ENCODE measurements at regions not wholly inside any gene's neighbourhood (a gene's known extent, or its start where the extent isn't known, plus 50 kb on each side); places are given as distances from the start of the nearest gene placed in this dataset.
A peak's percentile ranks its signal among the peaks of the same experiment; 100 is the strongest.

DNA sequence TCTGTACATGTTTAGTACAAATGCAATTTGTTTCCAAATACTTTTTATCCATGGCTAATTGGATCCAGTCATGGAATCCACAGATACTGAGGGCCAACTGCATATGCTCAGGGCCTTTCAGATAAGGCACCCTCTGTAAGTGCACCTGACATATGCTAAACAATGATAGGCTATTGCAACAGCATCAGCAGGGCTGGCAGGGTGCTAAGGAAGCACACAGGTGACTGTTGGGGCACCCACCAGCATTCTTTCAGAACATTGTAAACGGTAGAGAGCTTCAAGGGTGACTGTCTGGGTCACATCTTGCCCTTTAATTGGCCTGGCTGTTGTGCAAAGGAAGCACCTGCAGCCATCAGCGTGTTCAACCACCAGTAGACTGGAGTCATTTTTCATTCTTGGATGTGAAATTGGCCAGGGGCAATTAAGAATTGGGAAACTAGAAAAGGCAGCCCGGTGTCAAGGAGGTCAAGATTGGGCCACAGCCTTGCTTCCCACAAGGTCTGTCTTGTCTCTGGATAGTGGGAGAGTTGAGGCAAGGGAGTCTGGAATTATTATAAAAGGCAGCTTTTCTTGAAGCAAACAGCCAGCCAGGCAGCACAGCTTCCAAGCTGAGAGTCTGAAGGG is 129.3 kb upstream of the RAI14 start:
- DNase-seq (ENCODE audit: low spot score): no peak
- Histone ChIP-seq H3K9me2 (ENCODE audit: insufficient read depth) (no peaks in the 10 kb centered on the region), H3K36me3 (ENCODE audit: insufficient read depth) (no peaks in the 10 kb centered on the region), H3K27me3 (ENCODE audit: insufficient read depth) (no peaks in the 10 kb centered on the region), H3F3A (replicated peaks; ENCODE audit: low read depth) (peaks cover 3% of the 10 kb centered on the region; the same call in 1 of the 2 replicates), H3K4me2 (no peak overlapping the region), H2AFZ (no peak overlapping the region), H3K79me2 (replicated peaks; ENCODE audit: insufficient read depth) (no peaks in the 10 kb centered on the region), H3K4me3 (no peak overlapping the region), H3K4me1 (ENCODE audit: insufficient read depth) (peaks cover 12% of the 10 kb centered on the region), H3K27ac (ENCODE audit: low read depth) (no peak overlapping the region), H4K20me1 (replicated peaks; ENCODE audit: insufficient read depth) (no peaks in the 10 kb centered on the region)
- Mint-ChIP-seq H3K9me3 (no peaks in the 10 kb centered on the region), H3K4me1 (peaks cover 26% of the 10 kb centered on the region), H3K27me3 (ENCODE audit: insufficient read depth, low read depth, poor library complexity) (peaks cover 6% of the 10 kb centered on the region), H3K36me3 (ENCODE audit: low read depth) (no peaks in the 10 kb centered on the region), H3K27ac (no peak overlapping the region), H3K4me3 (no peak overlapping the region)
- TF ChIP-seq STAT1 (IDR thresholded peaks at IDR 0.05; ENCODE audit: unreplicated experiment) (no peak), POLR2AphosphoS5 (IDR thresholded peaks at IDR 0.05; ENCODE audit: low read depth) (no peak)
- ATAC-seq: no peak

DNA sequence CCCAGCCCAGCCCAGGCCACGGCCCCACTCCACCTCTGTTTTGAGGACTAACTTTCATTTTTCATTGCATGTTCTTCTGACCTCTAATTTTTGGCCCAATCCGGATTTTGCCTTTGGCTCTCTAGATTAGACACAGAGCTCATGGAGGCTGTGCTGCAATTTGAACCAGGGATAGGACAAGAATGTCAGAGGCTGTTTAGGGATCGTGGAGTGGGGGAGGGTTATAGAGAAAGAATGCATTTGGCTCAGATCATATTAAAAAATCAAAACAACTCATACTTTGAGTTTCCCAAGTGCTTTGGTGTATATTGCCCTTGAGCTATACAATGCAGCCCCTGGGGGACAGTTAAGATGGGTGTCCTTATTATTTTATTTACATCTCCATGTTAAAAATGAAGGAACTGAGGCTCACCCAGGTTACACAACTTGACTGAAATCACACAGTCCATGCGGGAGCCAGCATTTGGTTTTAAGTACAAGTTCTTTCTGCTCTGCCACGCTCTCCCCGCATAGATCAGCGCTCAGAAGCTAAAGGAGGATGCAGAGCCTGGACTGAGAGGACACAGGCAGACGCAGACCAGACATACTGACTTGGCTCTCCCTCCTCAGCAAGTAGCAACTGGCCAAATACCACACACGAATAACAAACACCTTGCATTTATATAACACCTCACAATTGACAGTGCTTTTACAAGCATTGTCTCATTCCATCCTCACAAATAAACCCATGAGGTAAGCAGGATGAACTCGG is 126.4 kb upstream of the RAI14 start:
- Histone ChIP-seq H4K20me1 (replicated peaks; ENCODE audit: insufficient read depth) (no peaks in the 10 kb centered on the region), H3K4me3 (no peak overlapping the region), H3K9me2 (ENCODE audit: insufficient read depth) (no peaks in the 10 kb centered on the region), H3K27ac (ENCODE audit: low read depth) (0 out of 2 replicates have a peak overlapping the region, but pooled peaks have one; percentile 32), H3K4me2 (peak overlapping the region; percentile 48; the same call in 1 of the 2 replicates), H3K4me1 (ENCODE audit: insufficient read depth) (peaks cover 5% of the 10 kb centered on the region), H3K79me2 (replicated peaks; ENCODE audit: insufficient read depth) (no peaks in the 10 kb centered on the region), H3K27me3 (ENCODE audit: insufficient read depth) (no peaks in the 10 kb centered on the region), H3K36me3 (ENCODE audit: insufficient read depth) (no peaks in the 10 kb centered on the region), H3F3A (replicated peaks; ENCODE audit: low read depth) (no peaks in the 10 kb centered on the region), H2AFZ (peak overlapping the region; percentile 93)
- no peak for DNase-seq (ENCODE audit: low spot score)
- H3K4me3 Mint-ChIP-seq: no peak overlapping the region
- ATAC-seq: no peak; the same call in 2 of the 3 replicates
- H3K4me1 Mint-ChIP-seq: peaks cover 7% of the 10 kb centered on the region
- TF ChIP-seq NANOG (IDR thresholded peaks at IDR 0.05; ENCODE audit: borderline replicate concordance) (no peak), POLR2AphosphoS5 (IDR thresholded peaks at IDR 0.05; ENCODE audit: low read depth) (no peak), ZNF331 (CRISPR knock-in tag; IDR thresholded peaks at IDR 0.05; ENCODE audit: low read depth) (no peak), ZNF114 (CRISPR knock-in tag; IDR thresholded peaks at IDR 0.05) (no peak), STAT1 (IDR thresholded peaks at IDR 0.05; ENCODE audit: unreplicated experiment) (no peak)
- TF ChIP-seq, protein P1, sequence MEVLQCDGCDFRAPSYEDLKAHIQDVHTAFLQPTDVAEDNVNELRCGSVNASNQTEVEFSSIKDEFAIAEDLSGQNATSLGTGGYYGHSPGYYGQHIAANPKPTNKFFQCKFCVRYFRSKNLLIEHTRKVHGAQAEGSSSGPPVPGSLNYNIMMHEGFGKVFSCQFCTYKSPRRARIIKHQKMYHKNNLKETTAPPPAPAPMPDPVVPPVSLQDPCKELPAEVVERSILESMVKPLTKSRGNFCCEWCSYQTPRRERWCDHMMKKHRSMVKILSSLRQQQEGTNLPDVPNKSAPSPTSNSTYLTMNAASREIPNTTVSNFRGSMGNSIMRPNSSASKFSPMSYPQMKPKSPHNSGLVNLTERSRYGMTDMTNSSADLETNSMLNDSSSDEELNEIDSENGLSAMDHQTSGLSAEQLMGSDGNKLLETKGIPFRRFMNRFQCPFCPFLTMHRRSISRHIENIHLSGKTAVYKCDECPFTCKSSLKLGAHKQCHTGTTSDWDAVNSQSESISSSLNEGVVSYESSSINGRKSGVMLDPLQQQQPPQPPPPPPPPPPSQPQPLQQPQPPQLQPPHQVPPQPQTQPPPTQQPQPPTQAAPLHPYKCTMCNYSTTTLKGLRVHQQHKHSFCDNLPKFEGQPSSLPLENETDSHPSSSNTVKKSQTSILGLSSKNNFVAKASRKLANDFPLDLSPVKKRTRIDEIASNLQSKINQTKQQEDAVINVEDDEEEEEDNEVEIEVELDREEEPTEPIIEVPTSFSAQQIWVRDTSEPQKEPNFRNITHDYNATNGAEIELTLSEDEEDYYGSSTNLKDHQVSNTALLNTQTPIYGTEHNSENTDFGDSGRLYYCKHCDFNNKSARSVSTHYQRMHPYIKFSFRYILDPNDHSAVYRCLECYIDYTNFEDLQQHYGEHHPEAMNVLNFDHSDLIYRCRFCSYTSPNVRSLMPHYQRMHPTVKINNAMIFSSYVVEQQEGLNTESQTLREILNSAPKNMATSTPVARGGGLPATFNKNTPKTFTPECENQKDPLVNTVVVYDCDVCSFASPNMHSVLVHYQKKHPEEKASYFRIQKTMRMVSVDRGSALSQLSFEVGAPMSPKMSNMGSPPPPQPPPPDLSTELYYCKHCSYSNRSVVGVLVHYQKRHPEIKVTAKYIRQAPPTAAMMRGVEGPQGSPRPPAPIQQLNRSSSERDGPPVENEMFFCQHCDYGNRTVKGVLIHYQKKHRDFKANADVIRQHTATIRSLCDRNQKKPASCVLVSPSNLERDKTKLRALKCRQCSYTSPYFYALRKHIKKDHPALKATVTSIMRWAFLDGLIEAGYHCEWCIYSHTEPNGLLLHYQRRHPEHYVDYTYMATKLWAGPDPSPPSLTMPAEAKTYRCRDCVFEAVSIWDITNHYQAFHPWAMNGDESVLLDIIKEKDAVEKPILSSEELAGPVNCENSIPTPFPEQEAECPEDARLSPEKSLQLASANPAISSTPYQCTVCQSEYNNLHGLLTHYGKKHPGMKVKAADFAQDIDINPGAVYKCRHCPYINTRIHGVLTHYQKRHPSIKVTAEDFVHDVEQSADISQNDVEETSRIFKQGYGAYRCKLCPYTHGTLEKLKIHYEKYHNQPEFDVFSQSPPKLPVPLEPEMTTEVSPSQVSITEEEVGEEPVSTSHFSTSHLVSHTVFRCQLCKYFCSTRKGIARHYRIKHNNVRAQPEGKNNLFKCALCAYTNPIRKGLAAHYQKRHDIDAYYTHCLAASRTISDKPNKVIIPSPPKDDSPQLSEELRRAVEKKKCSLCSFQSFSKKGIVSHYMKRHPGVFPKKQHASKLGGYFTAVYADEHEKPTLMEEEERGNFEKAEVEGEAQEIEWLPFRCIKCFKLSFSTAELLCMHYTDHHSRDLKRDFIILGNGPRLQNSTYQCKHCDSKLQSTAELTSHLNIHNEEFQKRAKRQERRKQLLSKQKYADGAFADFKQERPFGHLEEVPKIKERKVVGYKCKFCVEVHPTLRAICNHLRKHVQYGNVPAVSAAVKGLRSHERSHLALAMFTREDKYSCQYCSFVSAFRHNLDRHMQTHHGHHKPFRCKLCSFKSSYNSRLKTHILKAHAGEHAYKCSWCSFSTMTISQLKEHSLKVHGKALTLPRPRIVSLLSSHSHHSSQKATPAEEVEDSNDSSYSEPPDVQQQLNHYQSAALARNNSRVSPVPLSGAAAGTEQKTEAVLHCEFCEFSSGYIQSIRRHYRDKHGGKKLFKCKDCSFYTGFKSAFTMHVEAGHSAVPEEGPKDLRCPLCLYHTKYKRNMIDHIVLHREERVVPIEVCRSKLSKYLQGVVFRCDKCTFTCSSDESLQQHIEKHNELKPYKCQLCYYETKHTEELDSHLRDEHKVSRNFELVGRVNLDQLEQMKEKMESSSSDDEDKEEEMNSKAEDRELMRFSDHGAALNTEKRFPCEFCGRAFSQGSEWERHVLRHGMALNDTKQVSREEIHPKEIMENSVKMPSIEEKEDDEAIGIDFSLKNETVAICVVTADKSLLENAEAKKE (CRISPR knock-in tag; IDR thresholded peaks at IDR 0.05): no peak
- TF ChIP-seq, protein P2, sequence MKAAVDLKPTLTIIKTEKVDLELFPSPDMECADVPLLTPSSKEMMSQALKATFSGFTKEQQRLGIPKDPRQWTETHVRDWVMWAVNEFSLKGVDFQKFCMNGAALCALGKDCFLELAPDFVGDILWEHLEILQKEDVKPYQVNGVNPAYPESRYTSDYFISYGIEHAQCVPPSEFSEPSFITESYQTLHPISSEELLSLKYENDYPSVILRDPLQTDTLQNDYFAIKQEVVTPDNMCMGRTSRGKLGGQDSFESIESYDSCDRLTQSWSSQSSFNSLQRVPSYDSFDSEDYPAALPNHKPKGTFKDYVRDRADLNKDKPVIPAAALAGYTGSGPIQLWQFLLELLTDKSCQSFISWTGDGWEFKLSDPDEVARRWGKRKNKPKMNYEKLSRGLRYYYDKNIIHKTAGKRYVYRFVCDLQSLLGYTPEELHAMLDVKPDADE (IDR thresholded peaks at IDR 0.05): no peak
- H3K36me3 Mint-ChIP-seq (ENCODE audit: low read depth): no peaks in the 10 kb centered on the region
- H3K9me3 Mint-ChIP-seq: no peaks in the 10 kb centered on the region
- H3K27me3 Mint-ChIP-seq (ENCODE audit: insufficient read depth, low read depth, poor library complexity): peaks cover 9% of the 10 kb centered on the region
- H3K27ac Mint-ChIP-seq: peak overlapping the region; percentile 10; the same call in 1 of the 2 replicates

Measured in GM23338 (cell line).